Astrocyte of the spinal cord (primary cell): ENCODE measurements at regions not wholly inside any gene's neighbourhood (a gene's known extent, or its start where the extent isn't known, plus 50 kb on each side); places are given as distances from the start of the nearest gene placed in this dataset.
A peak's percentile ranks its signal among the peaks of the same experiment; 100 is the strongest.
"Not testable (repeated sequence)": the region's sequence is repeated elsewhere in the genome, so short reads cannot be mapped to it uniquely, and the experiment has no call there.

Experiments used
- DNase-seq: peaks from one replicate; pipeline ENCODE4 v3.0.0; 2011; ENCODE audit warnings: low read depth, low spot score
- H3K4me3 ChIP-seq: 2 replicates; pipeline ENCODE4 v1.5.1; 2011; ENCODE audit warnings: low read depth, mild to moderate bottlenecking, low read length, moderate library complexity
- in situ Hi-C: cut with HindIII; loops from 2 replicates; pipeline ENCODE4 v1.10.0; 2017; ENCODE audit warnings: low sequenced_read_pairs
- TF ChIP-seq, protein P1 (sequence below): IDR thresholded peaks from 2 replicates; pipeline ENCODE4 v1.5.1; 2012; ENCODE audit warnings: low read depth, mild to moderate bottlenecking, low read length, inconsistent platforms

DNA sequence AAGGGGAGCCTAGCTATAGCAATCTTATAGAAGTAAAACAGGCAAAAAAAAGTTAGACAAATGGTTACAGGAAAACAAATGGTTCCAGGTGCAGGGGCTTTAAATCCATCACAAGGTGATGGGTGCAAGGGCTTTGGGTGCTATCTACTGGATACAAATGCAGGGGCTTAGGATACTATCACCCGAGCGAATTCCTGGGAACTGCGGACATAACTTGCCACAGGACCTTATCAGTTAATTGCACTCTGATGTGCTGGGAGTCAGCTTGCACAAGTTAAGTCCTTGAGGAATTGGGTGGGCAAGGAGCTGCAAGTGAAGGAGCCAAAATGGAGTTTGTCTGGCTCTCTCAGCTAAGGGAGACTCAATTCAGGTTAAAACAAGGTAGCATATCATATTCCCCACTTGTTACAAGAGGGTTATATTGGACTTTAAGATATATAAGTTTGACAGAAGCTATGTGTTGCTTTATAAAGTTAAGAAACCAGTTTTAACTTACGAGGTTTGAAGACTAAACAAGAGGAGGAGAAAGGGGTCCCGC lies 115.0 kb upstream of the PZP start:
- no peak for DNase-seq
- TF ChIP-seq, protein P1, sequence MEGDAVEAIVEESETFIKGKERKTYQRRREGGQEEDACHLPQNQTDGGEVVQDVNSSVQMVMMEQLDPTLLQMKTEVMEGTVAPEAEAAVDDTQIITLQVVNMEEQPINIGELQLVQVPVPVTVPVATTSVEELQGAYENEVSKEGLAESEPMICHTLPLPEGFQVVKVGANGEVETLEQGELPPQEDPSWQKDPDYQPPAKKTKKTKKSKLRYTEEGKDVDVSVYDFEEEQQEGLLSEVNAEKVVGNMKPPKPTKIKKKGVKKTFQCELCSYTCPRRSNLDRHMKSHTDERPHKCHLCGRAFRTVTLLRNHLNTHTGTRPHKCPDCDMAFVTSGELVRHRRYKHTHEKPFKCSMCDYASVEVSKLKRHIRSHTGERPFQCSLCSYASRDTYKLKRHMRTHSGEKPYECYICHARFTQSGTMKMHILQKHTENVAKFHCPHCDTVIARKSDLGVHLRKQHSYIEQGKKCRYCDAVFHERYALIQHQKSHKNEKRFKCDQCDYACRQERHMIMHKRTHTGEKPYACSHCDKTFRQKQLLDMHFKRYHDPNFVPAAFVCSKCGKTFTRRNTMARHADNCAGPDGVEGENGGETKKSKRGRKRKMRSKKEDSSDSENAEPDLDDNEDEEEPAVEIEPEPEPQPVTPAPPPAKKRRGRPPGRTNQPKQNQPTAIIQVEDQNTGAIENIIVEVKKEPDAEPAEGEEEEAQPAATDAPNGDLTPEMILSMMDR, result no peak
- in situ Hi-C loops, result no loop called here
- no peak overlapping the region for H3K4me3 ChIP-seq

DNA sequence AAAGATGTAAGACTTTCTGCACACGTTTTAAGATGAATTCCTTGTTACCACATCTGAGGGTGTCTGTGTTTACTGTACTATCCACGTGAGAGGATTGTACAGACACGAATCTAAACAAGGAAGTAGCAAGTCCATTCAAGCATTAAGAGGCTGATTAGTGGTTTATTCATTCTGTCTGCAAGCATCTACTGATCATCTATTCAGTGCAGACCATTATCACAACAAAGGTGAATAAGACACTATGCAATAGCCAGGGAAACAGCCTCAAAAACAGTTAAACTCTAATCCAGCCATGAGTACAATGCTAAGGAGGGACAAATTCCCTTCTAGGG lies 111.6 kb upstream of the PZP start:
- DNase-seq, result no peak
- no peak overlapping the region for H3K4me3 ChIP-seq
- TF ChIP-seq, protein P1, result no peak
- in situ Hi-C loops, result no loop called here

DNA sequence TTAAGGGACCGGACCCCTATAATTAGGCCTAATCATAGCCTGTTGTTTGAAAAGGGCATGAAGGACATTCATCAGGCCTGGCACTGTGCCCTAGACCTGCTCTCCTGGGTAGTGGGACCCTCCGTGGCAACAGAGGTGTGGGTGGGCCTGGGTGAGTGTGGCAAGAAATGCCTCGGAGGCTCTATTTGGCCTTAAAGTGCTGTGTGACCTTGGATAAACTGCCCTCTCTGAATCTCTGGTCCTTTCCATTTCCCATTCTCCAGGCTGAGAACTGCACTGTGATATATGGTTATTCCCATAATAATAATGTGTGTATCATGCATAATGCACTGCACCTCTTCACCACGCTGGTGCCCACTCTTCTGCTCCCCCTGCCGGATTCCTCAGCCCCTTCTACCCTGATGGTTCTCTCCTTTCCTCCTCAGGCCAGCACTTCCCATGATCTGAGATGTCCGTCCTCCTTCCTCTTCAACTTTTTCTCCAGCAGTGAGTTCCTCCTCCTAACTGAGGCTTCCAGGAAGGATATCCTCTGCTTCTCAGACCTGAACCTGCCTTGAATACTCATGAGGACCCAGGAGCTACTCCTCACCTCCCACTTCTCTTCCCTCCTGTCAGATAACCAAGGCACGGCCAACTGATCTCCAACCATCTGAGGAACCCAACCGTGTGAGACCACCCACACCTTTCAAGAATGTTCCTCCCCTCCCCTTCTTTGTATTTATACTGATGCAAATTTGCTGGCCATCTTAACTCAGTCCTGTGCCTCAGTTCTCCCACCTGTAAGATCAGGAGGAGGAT lies 111.0 kb upstream of the PZP start:
- TF ChIP-seq, protein P1, result peak; percentile 42
- no peak overlapping the region for H3K4me3 ChIP-seq
- no peak for DNase-seq
- in situ Hi-C loops, result no loop called here

DNA sequence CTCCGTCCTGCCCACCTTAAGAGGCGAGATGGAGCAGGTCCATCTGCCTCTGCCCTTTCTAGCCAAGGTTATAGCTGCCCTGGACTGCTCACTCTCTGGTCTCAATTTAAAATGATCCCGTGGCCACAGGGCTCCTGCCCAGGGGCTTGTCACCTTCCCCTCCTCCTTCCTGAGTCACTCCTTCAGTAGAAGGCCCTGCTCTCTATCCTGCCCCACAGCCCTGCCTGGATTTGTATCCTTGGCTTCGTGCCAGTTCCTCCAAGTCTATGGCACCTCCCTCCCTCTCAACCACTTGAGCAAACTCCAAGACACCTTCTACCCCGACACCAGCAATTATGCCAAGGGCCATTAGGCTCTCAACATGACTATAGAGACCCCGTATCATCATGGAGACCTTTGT lies 105.3 kb upstream of the PZP start:
- H3K4me3 ChIP-seq, in situ Hi-C loops, DNase-seq: not testable (repeated sequence)

DNA sequence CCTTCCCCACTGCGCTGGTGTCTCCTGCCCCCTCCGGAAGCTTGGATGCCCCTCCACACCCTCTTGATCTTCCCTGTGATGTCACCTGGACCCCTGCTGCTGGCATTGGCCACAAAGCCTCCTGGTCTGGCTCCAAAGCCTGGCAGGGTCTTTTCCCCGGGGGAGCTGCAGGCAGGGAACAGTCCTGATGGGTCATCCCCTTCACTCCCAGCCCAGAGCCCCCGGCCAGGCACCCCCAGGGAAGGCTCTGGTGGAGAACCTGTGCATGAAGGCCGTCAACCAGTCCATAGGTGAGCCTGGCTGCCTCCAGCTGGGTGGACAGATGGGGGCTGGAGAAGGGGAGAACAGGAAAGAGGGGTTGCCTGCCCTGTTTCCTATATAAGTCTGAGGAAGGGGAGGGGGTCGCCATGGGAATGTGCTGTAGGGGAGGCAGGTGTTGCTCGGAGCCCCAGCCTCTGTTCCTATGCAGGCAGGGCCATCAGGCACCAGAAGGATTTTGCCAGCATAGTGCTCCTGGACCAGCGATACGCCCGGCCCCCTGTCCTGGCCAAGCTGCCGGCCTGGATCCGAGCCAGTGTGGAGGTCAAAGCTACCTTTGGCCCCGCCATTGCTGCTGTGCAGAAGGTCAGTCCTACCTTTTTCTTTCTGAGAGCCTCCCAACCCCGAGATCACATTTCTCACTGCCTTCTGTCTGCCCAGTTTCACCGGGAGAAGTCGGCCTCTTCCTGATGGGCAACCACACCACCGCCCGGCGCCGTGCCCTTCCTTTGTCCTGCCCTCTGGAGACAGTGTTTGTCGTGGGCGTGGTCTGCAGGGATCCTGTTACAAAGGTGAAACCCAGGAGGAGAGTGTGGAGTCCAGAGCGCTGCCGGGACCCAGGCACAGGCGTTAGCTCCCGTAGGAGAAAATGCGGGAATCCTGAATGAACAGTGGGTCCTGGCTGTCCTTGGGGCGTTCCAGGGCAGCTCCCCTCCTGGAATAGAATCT lies 104.5 kb upstream of the PZP start:
- DNase-seq, in situ Hi-C loops, H3K4me3 ChIP-seq: not testable (repeated sequence)

DNA sequence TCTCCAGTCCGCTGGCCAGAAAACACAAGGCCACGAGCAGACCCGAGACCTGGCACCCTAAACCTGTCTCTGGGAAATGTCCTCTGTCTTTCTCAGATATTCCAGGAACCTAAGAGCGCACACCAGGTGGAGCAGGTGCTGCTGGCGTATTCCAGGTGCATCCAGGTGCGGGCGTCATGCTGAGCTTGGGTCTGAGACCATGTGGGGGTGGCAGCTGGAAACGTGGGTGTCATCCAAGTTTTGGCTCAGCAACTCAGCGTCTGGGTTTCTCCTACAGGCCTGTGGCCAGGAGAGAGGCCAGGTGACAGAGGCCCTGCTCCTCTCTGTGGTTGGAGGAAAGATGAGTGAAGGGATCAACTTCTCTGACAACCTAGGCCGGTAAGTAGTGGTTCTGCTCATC lies 103.3 kb upstream of the PZP start:
- H3K4me3 ChIP-seq, in situ Hi-C loops, DNase-seq: not testable (repeated sequence)

DNA sequence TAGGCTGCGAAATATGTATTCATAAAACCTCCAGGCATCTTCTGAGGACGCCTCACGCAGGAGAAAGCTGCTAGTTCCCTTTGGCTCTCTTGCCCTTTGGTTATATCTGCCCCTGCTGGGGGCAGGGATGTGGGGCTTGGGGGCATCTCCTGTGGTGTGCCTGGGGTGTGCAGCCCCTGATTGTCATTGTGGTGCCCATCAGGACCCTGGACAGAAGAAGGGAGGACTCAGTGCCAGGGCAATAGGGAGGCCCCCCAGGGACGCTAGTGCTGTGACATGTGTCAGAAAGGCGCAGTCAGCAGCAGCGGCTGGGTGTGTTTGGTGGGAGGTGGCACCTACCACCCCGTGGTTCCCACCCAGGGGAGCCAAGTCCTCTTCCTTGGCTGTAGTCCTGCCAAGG lies 102.5 kb upstream of the PZP start:
- DNase-seq, H3K4me3 ChIP-seq, in situ Hi-C loops: not testable (repeated sequence)

DNA sequence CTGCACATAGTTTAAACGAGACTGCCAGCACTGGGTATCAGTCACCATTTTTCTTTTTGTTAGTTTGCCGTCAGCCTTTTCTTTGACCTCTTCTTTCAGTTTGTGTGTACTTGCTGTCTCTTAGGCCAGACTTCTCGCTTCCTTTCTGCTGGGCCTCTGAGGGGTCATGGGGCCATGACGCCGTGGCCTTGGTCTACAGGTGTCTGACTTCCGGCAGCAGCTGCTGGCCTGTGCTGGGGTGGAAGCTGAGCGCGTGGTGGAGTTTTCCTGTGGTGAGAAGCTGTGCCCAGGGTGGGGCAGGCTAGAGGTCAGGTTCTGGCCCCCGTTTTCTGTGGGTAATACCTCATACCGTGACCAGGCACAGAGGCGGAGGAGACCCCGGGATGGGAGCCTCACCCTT lies 101.6 kb upstream of the PZP start:
- H3K4me3 ChIP-seq, in situ Hi-C loops, DNase-seq: not testable (repeated sequence)

DNA sequence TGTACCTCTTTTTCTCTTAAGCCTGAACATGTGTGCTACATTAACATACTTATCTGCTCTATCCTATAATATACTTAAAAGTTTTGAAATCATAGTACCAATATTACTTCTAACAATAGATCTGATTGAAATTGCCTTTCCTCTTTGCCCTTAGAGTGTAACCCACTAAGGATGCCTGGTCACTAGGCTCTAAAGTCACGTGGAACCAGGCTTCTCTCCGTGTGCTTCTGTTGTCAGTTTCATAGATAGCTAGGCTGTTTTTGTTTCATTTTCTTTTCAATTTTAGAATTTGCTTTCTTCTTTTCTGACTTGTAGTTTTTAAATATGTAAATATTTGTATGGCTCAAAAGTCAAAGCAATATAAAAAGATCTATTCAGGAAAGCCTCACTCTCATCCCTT lies 100.5 kb upstream of the PZP start:
- DNase-seq, H3K4me3 ChIP-seq, in situ Hi-C loops: not testable (repeated sequence)

DNA sequence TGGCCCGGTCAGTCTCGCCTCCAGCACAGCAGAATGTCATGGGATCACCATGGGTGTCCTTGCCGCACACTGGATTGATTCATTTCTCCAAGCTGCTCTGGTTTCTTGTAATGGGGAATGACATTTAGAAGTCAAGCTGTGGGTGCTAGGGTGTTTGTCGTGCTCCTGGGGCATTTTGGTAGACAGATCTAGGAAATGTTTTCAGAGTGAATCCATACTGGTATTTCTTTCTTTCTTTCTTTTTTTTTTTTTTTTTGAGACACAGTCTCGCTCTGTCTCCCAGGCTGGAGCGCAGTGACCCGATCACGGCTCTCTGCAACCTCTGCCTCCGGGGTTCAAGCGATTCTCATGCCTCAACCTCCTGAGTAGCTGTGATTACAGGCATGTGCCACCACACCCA lies 100.0 kb upstream of the PZP start:
- in situ Hi-C loops, DNase-seq, H3K4me3 ChIP-seq: not testable (repeated sequence)

DNA sequence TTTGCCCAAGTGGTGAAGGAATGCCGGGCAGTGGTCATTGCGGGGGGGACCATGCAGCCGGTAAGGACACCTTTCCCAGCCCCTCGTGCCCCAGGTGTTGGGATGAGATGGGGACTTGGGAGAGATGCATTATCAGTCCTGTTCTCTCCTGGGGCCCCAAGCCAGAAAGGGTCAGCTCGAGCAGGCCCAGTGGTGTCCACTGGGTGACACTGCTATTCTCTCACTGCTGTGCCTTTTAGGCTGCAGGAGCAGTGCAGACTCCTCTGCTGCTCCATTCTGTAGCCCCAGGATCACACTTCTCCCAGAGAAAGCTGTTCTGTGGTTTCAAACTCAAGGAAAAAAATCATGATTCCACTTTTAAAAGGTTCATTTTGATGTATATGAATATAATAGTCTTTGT lies 99.1 kb upstream of the PZP start:
- in situ Hi-C loops, DNase-seq, H3K4me3 ChIP-seq: not testable (repeated sequence)

DNA sequence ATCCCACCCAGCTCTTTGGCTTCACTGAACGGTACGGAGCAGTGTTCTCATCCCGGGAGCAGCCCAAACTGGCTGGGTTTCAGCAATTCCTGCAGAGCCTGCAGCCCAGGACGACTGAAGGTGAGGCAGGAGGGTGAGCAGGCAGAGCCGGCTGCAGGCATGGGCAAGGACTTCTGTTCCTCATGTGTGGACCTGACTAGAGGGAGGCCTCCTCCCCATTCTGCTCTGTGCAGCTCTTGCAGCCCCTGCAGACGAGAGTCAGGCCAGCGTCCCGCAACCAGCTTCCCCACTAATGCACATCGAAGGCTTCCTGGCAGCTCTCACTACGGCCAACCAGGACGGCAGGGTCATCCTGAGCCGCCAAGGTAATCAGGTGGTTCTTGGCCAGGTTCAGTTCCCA lies 97.8 kb upstream of the PZP start:
- DNase-seq, H3K4me3 ChIP-seq, in situ Hi-C loops: not testable (repeated sequence)

DNA sequence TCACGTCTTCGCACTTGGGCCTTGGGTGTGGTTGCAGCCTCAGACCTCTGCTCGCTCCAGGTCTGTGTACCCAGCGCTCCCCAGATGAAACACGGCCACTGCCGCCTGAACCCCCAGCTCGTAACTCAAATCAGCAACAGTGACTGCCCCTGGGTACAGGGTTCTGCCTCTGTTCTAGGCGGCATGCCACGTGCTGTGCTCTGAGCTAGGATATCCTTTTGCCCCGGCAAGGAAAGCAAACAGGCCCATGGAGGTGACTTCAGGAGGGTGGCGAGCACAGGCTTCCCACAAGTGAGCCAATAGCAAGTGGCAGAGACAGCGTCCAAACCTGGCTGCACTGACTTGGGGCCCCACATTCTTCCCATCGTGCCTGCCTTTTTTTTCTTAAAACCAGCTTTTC lies 96.3 kb upstream of the PZP start:
- in situ Hi-C loops, H3K4me3 ChIP-seq, DNase-seq: not testable (repeated sequence)

DNA sequence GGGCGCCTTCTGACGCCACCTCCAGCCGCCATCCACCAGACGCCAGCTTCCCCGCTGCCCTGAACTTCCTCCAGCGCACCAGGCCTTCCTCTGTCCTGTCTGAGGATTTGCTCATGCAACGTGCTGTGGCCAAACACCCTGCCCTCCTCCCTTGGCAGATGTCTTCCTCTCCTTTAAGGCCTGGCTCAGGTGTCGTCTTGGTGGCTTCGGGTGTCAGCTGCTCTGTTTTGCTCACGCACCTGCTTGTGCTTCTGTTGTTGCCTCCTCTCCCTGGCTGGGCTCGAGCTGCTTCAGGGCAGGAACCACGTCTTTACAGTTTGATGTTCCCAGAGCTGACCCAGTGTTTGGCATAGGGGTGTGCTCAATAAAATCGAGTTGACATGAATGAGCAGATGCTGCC lies 87.7 kb upstream of the PZP start:
- in situ Hi-C loops, DNase-seq, H3K4me3 ChIP-seq: not testable (repeated sequence)
